HEK293T (cell line): ENCODE measurements at regions not wholly inside any gene's neighbourhood (a gene's known extent, or its start where the extent isn't known, plus 50 kb on each side); places are given as distances from the start of the nearest gene placed in this dataset.

Source experiments
- BHLHE40 ChIP-seq: fragments of 450-650 bp; IDR thresholded peaks from 2 replicates; pipeline ENCODE4 v1.6.1; 2016; ENCODE audit warnings: mild to moderate bottlenecking, moderate library complexity, borderline replicate concordance
- LEF1 ChIP-seq: fragments of 450-650 bp; IDR thresholded peaks from 2 replicates; pipeline ENCODE4 v1.6.1; 2017; ENCODE audit warnings: mild to moderate bottlenecking, borderline replicate concordance
- NFRKB ChIP-seq: fragments of 450-650 bp; IDR thresholded peaks from 2 replicates; pipeline ENCODE4 v1.6.1; 2016; ENCODE audit warnings: mild to moderate bottlenecking, moderate library complexity
- SP1 ChIP-seq: fragments of 450-650 bp; IDR thresholded peaks from 2 replicates; pipeline ENCODE4 v1.6.1; 2017
- SUZ12 ChIP-seq: fragments of 450-650 bp; IDR thresholded peaks from 2 replicates; pipeline ENCODE4 v1.6.1; 2016; ENCODE audit warnings: mild to moderate bottlenecking
- TF ChIP-seq, protein P1 (sequence below): fragments of 450-650 bp; IDR thresholded peaks from 2 replicates; pipeline ENCODE4 v1.6.1; 2016

DNA sequence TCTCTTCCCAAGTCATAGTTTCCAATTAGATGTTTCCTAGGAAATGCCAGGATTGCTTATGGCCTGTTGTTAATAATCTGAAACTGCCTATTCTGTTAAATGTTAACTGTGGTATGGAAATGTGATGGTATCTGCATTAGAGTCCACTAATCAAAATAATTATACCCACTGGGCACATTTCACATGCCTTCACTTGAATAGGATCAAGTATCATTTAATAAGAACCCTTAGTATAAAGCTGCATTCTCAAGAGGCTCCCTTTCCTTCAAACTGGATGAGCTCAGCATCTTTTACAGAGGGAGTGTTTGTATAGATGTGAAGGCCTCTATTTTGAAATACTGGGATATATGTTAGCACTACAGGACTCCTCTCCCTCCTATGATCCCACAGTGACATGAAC, 477.2 kb upstream of the VRK2 start:
- no peak for TF ChIP-seq BHLHE40
- TF ChIP-seq NFRKB: no peak
- TF ChIP-seq LEF1: no peak
- TF ChIP-seq, protein P1, sequence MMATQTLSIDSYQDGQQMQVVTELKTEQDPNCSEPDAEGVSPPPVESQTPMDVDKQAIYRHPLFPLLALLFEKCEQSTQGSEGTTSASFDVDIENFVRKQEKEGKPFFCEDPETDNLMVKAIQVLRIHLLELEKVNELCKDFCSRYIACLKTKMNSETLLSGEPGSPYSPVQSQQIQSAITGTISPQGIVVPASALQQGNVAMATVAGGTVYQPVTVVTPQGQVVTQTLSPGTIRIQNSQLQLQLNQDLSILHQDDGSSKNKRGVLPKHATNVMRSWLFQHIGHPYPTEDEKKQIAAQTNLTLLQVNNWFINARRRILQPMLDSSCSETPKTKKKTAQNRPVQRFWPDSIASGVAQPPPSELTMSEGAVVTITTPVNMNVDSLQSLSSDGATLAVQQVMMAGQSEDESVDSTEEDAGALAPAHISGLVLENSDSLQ: no peak
- no peak for TF ChIP-seq SUZ12
- TF ChIP-seq SP1: no peak
